GM11168 (cell line): ENCODE measurements at regions not wholly inside any gene's neighbourhood (a gene's known extent, or its start where the extent isn't known, plus 50 kb on each side); places are given as distances from the start of the nearest gene placed in this dataset.
"Not testable (repeated sequence)": the region's sequence is repeated elsewhere in the genome, so short reads cannot be mapped to it uniquely, and the experiment has no call there.

Experiments
- in situ Hi-C: fragments of 300-500 bp; cut with MboI; formaldehyde crosslinking; loops from one replicate; pipeline ENCODE4 v1.12.0; 2022; ENCODE audit warnings: low sequenced_read_pairs; ENCODE audit not compliant: unreplicated experiment

GRCh38 chr4:138435046-138435445 lies 192.9 kb upstream of the SLC7A11 start:
- in situ Hi-C loops, result not testable (repeated sequence)

DNA sequence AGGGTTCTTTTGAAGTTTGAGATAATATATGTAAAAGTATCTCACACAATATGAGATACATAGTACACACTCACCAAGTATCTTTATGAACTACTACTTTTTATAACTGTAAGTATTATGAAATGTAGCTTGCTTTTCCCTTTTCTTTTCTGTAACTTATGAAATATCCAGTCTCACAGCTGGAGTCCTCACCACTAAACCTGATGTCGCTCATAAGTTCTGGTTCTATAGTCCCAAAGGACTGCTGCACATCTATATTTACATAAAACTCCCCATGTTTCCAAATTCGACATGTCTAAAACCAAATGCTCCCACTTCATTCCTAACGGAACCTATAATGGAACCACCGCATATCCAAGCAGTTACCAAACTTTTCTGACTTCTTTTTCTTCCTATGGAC lies 186.5 kb upstream of the SLC7A11 start:
- in situ Hi-C loops, result no loop called here

- in situ Hi-C loops, result no loop called here
These were observed 184.6 kb upstream of the SLC7A11 start for GRCh38 chr4:138426786-138427185.

GRCh38 chr4:138420471-138420870 lies 178.3 kb upstream of the SLC7A11 start:
- in situ Hi-C loops, result no loop called here

DNA sequence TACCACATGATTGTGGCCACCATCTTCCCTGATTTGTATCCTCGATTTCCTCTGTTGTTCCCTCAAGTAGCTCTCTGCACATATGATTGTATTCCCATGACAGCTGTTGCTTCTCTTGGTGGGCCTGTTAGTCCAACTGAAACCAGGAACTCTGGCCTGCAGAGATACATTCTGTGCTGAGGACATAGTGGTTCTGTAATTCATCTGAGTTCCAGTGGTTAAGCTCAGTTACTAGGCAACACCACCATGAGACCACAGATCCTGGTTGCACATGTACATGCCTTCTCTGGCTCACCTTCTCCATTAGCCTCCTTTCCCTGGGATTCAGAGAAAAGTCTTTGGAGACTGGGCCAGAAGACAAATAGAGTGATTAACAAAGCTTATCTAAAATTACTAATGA lies 172.1 kb upstream of the SLC7A11 start:
- in situ Hi-C loops, result no loop called here

DNA sequence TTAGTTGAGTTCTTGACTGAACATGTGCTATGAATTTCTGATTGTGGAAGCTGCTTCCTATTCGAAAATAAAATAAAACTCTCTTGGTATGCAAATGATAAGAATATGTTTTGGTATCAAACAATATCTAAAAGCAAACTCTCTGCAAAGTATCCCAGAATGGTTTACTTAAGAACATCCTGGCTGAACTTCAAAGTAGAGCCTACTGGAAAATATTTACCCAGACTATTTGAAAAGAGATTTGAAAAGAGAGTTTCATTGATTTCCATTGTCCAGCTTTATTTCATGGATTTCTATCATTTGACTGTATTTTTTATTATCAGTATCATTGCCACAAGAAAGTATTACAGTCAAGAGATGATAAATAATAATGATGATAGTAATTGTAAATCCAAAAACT lies 171.1 kb upstream of the SLC7A11 start:
- in situ Hi-C loops, result no loop called here

GRCh38 chr4:138412847-138413246 lies 170.7 kb upstream of the SLC7A11 start:
- in situ Hi-C loops, result no loop called here

- in situ Hi-C loops, result no loop called here
These were observed 168.1 kb upstream of the SLC7A11 start for GRCh38 chr4:138410266-138410665.

- in situ Hi-C loops, result no loop called here
These were observed 167.5 kb upstream of the SLC7A11 start for GRCh38 chr4:138409670-138410069.

- in situ Hi-C loops, result no loop called here
These were observed 166.6 kb upstream of the SLC7A11 start for GRCh38 chr4:138408758-138409157.

DNA sequence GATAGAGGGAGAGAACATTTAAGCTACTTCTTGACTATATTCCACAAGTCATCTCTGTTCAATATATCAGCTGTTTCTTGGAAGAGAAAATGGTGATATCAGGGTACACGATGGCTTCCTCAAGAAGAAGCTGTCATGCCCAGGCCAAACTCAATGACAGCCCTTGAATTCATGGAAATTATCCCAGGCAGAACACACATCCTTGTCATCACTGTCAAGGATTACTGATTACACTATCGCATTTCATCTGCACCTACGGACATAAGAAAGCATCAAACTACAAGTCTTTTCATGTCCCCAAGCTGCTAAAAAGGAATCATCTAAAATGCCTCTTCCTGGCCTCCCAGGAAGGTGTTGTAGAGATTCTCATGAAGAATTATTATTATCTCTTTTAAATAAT lies 165.2 kb upstream of the SLC7A11 start:
- in situ Hi-C loops, result no loop called here

DNA sequence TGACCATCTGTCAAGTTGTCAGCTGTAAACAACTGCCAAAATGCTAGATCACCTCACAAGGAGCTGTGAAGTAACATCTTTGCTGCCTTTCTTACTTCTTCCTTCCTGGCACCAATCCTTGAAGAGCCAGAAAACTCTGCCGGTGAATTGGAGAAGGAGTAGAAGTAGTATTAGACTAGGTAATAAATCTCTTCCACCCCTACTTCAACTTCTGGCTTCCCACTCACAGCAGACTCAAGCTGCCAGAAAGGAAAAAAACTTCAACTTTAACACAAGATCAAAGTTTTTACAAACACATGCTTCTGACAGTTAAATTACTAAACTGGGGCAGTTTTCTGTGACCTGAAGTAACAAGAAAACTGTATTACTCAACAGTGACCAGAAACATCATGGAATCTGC lies 164.7 kb upstream of the SLC7A11 start:
- in situ Hi-C loops, result no loop called here

DNA sequence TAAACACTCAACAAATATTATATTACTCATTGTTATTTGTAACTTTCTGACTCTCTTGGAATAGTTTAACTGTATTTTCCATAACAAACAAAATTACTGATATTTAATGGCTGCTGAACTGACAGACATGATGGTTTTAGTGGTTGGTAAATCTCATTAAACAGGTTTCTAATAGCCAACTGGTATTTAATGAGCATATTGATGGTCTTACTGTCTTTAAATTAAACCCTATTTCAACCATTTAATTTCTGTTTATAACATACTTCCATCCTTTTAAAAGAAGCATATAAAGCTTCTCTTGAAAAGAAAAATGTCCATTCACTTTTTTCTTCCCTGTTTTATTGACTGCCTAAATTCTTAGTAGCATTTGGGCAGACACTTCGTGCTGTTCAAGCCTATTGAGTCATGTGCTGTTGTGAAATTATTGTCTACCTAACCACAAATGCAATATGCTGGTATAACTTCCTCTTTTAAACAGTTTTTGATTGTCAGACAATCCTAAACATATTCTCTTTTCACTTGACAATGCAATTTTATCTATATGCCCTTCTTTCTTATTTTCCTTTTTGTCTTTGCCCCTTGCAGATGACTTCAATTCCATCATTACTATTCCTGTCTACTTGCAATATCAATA lies 163.9 kb upstream of the SLC7A11 start:
- in situ Hi-C loops, result no loop called here

DNA sequence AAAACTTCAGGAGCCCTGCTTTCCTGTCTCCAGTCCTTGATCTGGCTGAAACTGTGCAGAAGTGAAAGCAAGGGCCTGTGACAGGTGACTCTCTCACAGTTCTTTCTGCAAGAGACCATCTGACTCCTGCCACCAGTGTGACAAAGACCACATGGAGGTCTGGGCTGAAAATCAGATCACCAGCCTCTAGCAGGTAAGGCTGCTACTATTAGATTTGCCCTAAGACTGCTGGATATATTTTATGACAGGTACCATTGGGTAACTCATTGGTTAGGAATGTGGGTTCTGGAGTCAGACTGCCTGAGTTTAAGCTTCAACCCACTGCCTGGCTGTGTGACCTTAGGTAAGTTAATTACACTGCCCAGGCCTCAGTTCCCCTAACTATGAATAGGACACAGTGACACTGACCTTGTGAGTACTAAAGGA lies 163.3 kb upstream of the SLC7A11 start:
- in situ Hi-C loops, result no loop called here

DNA sequence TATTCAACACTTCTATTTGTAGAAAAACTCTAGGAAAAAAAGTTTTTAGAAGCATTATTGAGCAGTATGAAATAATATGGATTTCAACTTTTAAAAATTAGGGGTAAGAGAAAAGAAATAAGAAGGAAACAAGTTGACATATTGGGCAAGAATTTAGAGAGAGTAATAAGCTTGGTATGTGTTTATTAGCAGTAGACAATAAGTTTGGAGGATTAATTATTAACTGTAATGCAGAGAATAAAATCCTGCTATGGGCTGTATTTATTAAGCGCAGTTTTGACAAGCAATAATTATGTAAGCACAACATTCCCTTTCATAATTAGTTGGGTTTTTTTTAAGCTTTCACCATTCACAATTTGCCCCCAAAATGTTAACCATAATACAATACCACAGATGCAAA lies 162.7 kb upstream of the SLC7A11 start:
- in situ Hi-C loops, result no loop called here

DNA sequence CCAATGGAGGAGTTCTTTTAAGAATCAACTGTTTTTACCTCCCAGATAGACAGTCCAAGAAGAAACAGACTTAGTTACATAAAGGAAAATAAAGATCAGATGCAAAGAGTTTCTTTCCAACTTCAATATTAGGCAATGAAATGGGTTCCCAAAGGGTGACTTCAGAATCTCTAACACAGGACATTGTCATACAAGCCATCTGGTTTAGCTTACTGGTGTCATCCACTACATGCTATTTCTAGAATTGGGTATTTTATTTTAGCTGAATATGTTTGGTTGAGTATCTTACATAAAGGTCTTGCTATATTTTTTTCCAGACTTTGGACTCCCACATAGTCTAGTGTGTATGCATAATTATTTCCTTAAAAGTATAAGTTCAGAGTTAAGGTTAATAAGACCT lies 162.1 kb upstream of the SLC7A11 start:
- in situ Hi-C loops, result no loop called here

DNA sequence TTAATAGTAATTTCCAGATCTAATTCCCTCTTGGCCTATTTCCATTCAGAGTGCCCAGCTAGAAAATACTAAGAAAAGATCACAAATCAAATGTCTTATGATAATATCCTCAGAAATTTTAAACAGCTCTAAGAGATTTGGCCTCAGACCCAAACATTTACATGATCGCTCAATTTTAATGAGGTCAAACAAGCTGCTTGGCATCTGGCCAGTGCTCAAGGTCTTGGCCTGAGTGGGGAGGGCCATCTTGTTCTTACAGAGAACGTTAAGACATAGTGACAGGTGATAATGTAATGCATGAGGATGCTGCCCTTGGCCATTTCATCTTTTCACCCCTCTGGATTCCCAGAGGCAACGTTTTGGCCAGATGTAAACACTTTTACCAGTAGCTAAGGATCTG lies 159.2 kb upstream of the SLC7A11 start:
- in situ Hi-C loops, result no loop called here

DNA sequence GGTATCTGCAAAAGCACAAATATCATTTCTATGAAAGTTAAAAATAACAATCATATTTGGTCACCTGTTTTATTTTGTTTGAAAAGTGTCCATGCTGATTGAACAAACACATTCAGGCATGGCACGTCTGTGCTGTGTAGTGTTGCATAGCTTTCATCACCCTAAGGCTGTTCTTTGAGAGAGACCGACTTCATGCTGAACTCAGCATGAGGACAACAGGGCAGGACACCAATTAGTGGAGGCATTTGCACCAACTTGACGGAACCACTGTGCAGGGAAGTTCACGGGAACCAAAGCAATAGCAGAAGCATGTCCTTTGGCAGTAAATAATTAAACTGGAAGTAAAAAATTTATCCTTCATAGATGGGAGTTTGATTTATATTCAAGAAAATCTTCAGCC lies 158.4 kb upstream of the SLC7A11 start:
- in situ Hi-C loops, result no loop called here

DNA sequence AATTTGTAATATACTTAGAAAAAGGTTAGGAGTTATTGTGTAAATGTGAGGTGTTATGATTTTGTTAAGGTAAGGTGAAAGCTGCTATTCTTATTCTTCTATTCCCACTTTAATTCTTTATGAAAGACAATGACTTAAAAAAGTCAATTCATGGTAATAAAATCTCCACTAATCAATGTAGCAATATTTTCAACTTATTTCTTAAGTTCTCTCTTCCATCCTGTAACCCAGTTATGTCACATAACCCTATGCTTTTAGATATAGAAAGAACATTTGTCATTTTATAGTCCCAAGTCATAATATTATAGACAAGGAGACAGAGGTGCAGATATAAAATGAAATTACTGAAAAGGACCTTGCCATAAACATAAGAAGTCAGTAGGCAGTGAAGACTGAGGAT lies 157.9 kb upstream of the SLC7A11 start:
- in situ Hi-C loops, result no loop called here

- in situ Hi-C loops, result no loop called here
These were observed 156.9 kb upstream of the SLC7A11 start for GRCh38 chr4:138399081-138399480.

DNA sequence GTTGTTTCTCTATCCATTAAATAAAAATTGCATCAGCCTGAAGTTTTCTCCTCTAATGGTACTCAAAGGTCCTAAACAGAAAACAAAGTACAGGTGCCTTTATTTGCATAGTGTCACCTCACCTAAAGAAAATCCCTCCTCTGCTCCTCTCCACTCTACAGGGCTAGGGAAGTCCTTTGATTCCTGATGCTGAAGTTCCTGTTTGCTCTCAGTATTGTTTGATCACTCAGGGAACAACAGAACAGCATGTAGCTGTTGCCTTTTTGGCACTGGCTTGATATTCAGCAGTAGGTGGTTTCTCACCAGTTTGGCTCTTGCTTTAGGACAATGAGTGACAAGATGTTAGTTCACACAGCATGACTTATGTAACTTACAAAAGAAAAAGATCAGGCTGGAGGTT lies 156.2 kb upstream of the SLC7A11 start:
- in situ Hi-C loops, result no loop called here

DNA sequence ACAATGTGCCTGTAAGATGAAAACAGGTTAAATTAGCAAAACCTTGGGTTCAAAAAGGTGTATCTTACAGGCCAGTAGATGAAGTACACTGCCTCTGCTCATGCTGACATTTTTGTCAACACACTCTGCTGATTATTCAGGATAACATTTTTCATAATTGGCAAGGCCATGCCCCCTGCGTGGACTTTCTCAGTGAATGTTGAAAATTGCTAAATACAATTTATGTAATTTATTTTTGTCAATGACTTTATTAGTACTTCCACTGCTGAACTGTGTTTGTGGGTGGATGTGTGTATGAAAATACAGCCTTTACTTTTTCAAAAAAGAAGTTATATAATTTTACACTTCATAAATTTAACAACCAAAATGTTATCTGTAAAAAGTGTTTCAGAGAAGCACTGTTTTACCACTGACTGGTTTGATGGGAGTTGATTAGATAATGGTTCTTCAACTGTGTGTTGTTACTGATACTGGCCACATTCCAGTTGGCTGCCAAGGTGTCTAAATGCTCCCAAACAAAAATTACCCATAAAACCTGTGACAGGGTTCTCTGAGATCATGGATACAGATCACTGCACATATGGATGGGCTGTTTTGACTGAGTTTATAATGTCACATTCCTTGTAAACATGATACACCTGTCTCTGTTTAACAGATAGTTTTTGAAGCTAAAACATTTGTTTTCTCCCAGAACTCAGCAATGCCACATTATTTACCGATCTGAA lies 151.9 kb upstream of the SLC7A11 start:
- in situ Hi-C loops, result no loop called here
